ENCODE measurements at regions not wholly inside any gene's neighbourhood (a gene's known extent, or its start where the extent isn't known, plus 50 kb on each side); places are given as distances from the start of the nearest gene placed in this dataset.

DNA sequence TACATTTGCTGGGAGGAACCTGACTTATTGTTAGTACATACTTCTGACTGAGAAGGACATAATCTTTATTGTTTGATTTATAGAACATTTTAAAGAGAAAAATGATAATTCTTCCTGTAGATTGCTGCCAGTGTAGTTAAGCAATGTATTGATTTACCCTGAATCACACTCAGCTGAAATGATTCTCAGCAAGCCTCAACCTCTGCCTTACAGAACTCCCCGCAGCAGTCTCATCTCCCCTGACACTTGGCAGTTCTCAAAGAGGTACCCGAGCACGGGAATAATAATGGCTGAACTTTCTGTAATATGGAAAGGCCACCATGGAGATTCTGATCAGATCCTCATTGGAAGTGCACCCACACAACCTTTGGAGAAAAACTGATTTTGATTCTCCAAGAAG is 74.9 kb upstream of the RFX3 start:
- no peaks in the 10 kb centered on the region for H3K27me3 ChIP-seq (ENCODE audit: insufficient read depth, low read length)
- no peak overlapping the region for H3K4me3 ChIP-seq (ENCODE audit: insufficient read depth, low read depth, low read length)
- H3K79me2 ChIP-seq (ENCODE audit: insufficient read depth, low read length): no peaks in the 10 kb centered on the region
- no peaks in the 10 kb centered on the region for H3K4me1 ChIP-seq (ENCODE audit: insufficient read depth, low read length)
- H4K20me1 ChIP-seq (ENCODE audit: insufficient read depth, low read length): no peaks in the 10 kb centered on the region
- H3K9ac ChIP-seq (ENCODE audit: low read length): no peak overlapping the region
- H3K9me3 ChIP-seq (ENCODE audit: insufficient read depth, low read depth, low read length): no peaks in the 10 kb centered on the region
- no peak overlapping the region for H3K27ac Mint-ChIP-seq (ENCODE audit: unreplicated experiment)
- peaks cover 6% of the 10 kb centered on the region for H3K9me3 Mint-ChIP-seq (ENCODE audit: unreplicated experiment)
- no peak for FAIRE-seq
- H3K36me3 ChIP-seq (ENCODE audit: insufficient read depth, low read length): no peaks in the 10 kb centered on the region
- no peak overlapping the region for H3K27ac ChIP-seq (ENCODE audit: low read depth, low read length)
- H3K4me1 Mint-ChIP-seq (ENCODE audit: low read depth, unreplicated experiment): no peaks in the 10 kb centered on the region
- H3K4me3 Mint-ChIP-seq (ENCODE audit: unreplicated experiment): no peak overlapping the region
- H3K27me3 Mint-ChIP-seq (ENCODE audit: low read depth, unreplicated experiment): no peaks in the 10 kb centered on the region
- H2AFZ ChIP-seq (ENCODE audit: low read depth, low read length): no peak overlapping the region
- no peak for TF ChIP-seq EZH2 (IDR thresholded peaks at IDR 0.05; ENCODE audit: insufficient read depth, low read length)
- TF ChIP-seq, protein P1, sequence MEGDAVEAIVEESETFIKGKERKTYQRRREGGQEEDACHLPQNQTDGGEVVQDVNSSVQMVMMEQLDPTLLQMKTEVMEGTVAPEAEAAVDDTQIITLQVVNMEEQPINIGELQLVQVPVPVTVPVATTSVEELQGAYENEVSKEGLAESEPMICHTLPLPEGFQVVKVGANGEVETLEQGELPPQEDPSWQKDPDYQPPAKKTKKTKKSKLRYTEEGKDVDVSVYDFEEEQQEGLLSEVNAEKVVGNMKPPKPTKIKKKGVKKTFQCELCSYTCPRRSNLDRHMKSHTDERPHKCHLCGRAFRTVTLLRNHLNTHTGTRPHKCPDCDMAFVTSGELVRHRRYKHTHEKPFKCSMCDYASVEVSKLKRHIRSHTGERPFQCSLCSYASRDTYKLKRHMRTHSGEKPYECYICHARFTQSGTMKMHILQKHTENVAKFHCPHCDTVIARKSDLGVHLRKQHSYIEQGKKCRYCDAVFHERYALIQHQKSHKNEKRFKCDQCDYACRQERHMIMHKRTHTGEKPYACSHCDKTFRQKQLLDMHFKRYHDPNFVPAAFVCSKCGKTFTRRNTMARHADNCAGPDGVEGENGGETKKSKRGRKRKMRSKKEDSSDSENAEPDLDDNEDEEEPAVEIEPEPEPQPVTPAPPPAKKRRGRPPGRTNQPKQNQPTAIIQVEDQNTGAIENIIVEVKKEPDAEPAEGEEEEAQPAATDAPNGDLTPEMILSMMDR (IDR thresholded peaks at IDR 0.05; ENCODE audit: insufficient read depth, low read depth, low read length): no peak
- DNase-seq (ENCODE audit: low read depth): no peak
- no peaks in the 10 kb centered on the region for H3K36me3 Mint-ChIP-seq (ENCODE audit: low read depth, unreplicated experiment)
- H3K4me2 ChIP-seq (ENCODE audit: low read length): no peak overlapping the region

DNA sequence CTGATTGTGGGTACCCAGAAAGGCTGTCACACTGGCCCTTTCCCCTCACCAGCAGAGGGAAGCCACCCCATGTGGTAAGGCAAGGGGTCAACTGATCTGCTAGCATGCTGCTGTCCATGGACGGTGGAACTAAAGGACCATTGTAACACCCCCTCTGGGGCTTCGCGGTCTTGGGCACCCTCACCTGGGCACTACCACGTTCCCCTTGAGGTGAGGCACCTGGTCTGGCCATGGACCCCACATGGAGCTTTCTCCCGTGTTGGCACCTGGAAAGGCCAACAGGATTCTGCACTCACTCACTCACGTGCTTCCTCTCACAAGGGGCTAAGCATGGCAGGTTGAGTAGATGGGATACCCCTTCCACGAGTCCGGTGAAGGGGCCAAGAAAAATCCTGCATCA is 72.0 kb upstream of the RFX3 start:
- FAIRE-seq (no peak), DNase-seq (ENCODE audit: low read depth) (no peak)
- H3K79me2 ChIP-seq (ENCODE audit: insufficient read depth, low read length): no peaks in the 10 kb centered on the region
- H3K9me3 Mint-ChIP-seq (ENCODE audit: unreplicated experiment): peaks cover 12% of the 10 kb centered on the region
- H3K36me3 ChIP-seq (ENCODE audit: insufficient read depth, low read length): no peaks in the 10 kb centered on the region
- H2AFZ ChIP-seq (ENCODE audit: low read depth, low read length): no peak overlapping the region
- H3K4me2 ChIP-seq (ENCODE audit: low read length): no peak overlapping the region
- TF ChIP-seq EZH2 (IDR thresholded peaks at IDR 0.05; ENCODE audit: insufficient read depth, low read length): no peak
- TF ChIP-seq, protein P1 (IDR thresholded peaks at IDR 0.05; ENCODE audit: insufficient read depth, low read depth, low read length): no peak
- no peaks in the 10 kb centered on the region for H4K20me1 ChIP-seq (ENCODE audit: insufficient read depth, low read length)
- H3K27me3 ChIP-seq (ENCODE audit: insufficient read depth, low read length): no peaks in the 10 kb centered on the region
- no peaks in the 10 kb centered on the region for H3K4me1 Mint-ChIP-seq (ENCODE audit: low read depth, unreplicated experiment)
- H3K27me3 Mint-ChIP-seq (ENCODE audit: low read depth, unreplicated experiment): no peaks in the 10 kb centered on the region
- H3K36me3 Mint-ChIP-seq (ENCODE audit: low read depth, unreplicated experiment): no peaks in the 10 kb centered on the region
- H3K4me3 ChIP-seq (ENCODE audit: insufficient read depth, low read depth, low read length): no peak overlapping the region
- H3K4me3 Mint-ChIP-seq (ENCODE audit: unreplicated experiment): no peak overlapping the region
- no peak overlapping the region for H3K9ac ChIP-seq (ENCODE audit: low read length)
- H3K27ac ChIP-seq (ENCODE audit: low read depth, low read length): no peak overlapping the region
- no peaks in the 10 kb centered on the region for H3K9me3 ChIP-seq (ENCODE audit: insufficient read depth, low read depth, low read length)
- no peaks in the 10 kb centered on the region for H3K4me1 ChIP-seq (ENCODE audit: insufficient read depth, low read length)
- no peak overlapping the region for H3K27ac Mint-ChIP-seq (ENCODE audit: unreplicated experiment)

DNA sequence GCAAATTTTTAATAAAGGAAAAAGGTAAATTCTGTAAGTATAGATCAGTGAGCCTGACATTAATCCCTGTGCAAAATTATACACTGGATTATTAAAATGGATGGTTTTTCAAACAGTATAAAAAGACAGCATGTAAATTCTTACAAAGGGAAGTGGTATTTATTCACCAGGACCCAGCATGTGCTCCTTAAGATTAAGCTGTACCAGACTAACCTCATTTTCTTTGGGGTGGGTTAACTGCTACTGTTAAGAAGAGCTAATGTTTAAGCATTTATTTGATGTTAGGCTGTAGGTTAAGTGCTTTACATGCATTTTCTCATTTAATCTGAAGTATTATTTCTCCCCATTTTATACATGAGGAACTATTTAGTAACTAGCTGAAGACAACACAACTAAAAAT is 60.3 kb upstream of the RFX3 start:
- Histone ChIP-seq H3K79me2 (ENCODE audit: insufficient read depth, low read length) (no peaks in the 10 kb centered on the region), H3K4me1 (ENCODE audit: insufficient read depth, low read length) (no peaks in the 10 kb centered on the region), H3K9me3 (ENCODE audit: insufficient read depth, low read depth, low read length) (no peaks in the 10 kb centered on the region), H2AFZ (ENCODE audit: low read depth, low read length) (no peak overlapping the region), H3K4me3 (ENCODE audit: insufficient read depth, low read depth, low read length) (no peak overlapping the region), H3K4me2 (ENCODE audit: low read length) (no peak overlapping the region), H4K20me1 (ENCODE audit: insufficient read depth, low read length) (no peaks in the 10 kb centered on the region), H3K36me3 (ENCODE audit: insufficient read depth, low read length) (no peaks in the 10 kb centered on the region), H3K27ac (ENCODE audit: low read depth, low read length) (no peak overlapping the region), H3K27me3 (ENCODE audit: insufficient read depth, low read length) (no peaks in the 10 kb centered on the region), H3K9ac (ENCODE audit: low read length) (no peak overlapping the region)
- Mint-ChIP-seq H3K36me3 (ENCODE audit: low read depth, unreplicated experiment) (peaks cover 3% of the 10 kb centered on the region), H3K9me3 (ENCODE audit: unreplicated experiment) (peaks cover 19% of the 10 kb centered on the region), H3K27me3 (ENCODE audit: low read depth, unreplicated experiment) (no peaks in the 10 kb centered on the region), H3K4me1 (ENCODE audit: low read depth, unreplicated experiment) (no peaks in the 10 kb centered on the region), H3K4me3 (ENCODE audit: unreplicated experiment) (no peak overlapping the region), H3K27ac (ENCODE audit: unreplicated experiment) (no peak overlapping the region)
- no peak for FAIRE-seq
- DNase-seq (ENCODE audit: low read depth): no peak
- TF ChIP-seq EZH2 (IDR thresholded peaks at IDR 0.05; ENCODE audit: insufficient read depth, low read length): no peak
- TF ChIP-seq, protein P1 (IDR thresholded peaks at IDR 0.05; ENCODE audit: insufficient read depth, low read depth, low read length): no peak

Data from astrocyte (in vitro differentiated cells and primary cell).